ENCODE measurements at regions not wholly inside any gene's neighbourhood (a gene's known extent, or its start where the extent isn't known, plus 50 kb on each side); places are given as distances from the start of the nearest gene placed in this dataset.

DNA sequence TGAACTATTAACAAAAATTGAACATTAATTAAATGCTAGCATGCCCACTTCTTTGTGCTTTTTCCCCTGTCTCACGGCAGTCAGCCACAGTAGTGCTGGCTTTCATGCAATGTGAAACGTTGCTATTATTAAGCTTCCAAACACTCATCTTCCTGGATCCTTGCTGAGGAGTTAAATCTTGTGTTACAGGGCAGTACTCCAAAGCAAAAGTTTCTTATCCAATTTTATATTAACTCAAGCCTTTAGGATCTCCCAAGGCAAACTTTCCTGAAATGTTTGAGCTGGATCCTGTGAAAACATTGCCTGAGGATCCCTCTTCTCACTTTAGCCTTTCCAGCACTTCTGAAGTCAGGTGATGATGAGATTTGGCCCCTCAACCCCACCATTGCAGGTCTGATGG is 1454.8 kb downstream of the FSTL5 start:
- TF ChIP-seq POLR2A (IDR thresholded peaks at IDR 0.05): no peak
- TF ChIP-seq, protein P1, sequence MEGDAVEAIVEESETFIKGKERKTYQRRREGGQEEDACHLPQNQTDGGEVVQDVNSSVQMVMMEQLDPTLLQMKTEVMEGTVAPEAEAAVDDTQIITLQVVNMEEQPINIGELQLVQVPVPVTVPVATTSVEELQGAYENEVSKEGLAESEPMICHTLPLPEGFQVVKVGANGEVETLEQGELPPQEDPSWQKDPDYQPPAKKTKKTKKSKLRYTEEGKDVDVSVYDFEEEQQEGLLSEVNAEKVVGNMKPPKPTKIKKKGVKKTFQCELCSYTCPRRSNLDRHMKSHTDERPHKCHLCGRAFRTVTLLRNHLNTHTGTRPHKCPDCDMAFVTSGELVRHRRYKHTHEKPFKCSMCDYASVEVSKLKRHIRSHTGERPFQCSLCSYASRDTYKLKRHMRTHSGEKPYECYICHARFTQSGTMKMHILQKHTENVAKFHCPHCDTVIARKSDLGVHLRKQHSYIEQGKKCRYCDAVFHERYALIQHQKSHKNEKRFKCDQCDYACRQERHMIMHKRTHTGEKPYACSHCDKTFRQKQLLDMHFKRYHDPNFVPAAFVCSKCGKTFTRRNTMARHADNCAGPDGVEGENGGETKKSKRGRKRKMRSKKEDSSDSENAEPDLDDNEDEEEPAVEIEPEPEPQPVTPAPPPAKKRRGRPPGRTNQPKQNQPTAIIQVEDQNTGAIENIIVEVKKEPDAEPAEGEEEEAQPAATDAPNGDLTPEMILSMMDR (IDR thresholded peaks at IDR 0.05): no peak
